GM10248 (cell line): ENCODE measurements at regions not wholly inside any gene's neighbourhood (a gene's known extent, or its start where the extent isn't known, plus 50 kb on each side); places are given as distances from the start of the nearest gene placed in this dataset.

ENCODE experiments used
- CTCF ChIA-PET: fragments of 300-600 bp; sonication (Branson Sonifier 250); formaldehyde crosslinking; extraction: SDS; loops from one replicate; lab custom pipeline; 2021; ENCODE audit warnings: antibody characterized with exemption; lab: Yijun Ruan, JAX
- POLR2A ChIA-PET: fragments of 350-650 bp; sonication (Branson Sonifier 250); formaldehyde crosslinking; extraction: SDS; loops from one replicate; lab custom pipeline; 2020; ENCODE audit warnings: antibody characterized with exemption; lab: Yijun Ruan, JAX
- DNase-seq: peaks from one replicate; pipeline ENCODE4 v3.0.0; 2012; ENCODE audit errors: extremely low spot score
- CTCF ChIP-seq: IDR thresholded peaks from 2 replicates; pipeline ENCODE4 v1.5.1; 2012; ENCODE audit warnings: mild to moderate bottlenecking, low read depth; ENCODE audit errors: extremely low read depth, missing control alignments, control extremely low read depth

- TF ChIP-seq CTCF, result no peak
- no peak for DNase-seq
- CTCF ChIA-PET, result interaction anchor here (1.0 to 1.8 kb wide), 2 partner anchors 8 to 23 kb away, joined by 3 to 5 read pairs; no protein-coding TSS in a partner anchor
- POLR2A ChIA-PET, result no interaction called here
Observed at GRCh38 chr12:91515944-91516694, 333.5 kb upstream of the DCN start.

- ChIA-PET POLR2A (no interaction called here), CTCF (no interaction called here)
- TF ChIP-seq CTCF, result no peak
- DNase-seq, result no peak
Observed at GRCh38 chr12:91513313-91513712, 330.7 kb upstream of the DCN start.

GRCh38 chr12:91511795-91512420 lies 329.3 kb upstream of the DCN start:
- TF ChIP-seq CTCF, result no peak
- POLR2A ChIA-PET, result no interaction called here
- CTCF ChIA-PET, result interaction anchor here (1.0 kb wide), 1 partner anchor 12 kb away, joined by 4 read pairs; no protein-coding TSS in a partner anchor
- no peak for DNase-seq

GRCh38 chr12:91507754-91508153 lies 325.1 kb upstream of the DCN start:
- no peak for TF ChIP-seq CTCF
- ChIA-PET POLR2A (no interaction called here), CTCF (interaction anchor here (1.0 to 1.5 kb wide), 2 partner anchors 9 to 28 kb away, joined by 3 to 4 read pairs; no protein-coding TSS in a partner anchor)
- no peak for DNase-seq

- no peak for TF ChIP-seq CTCF
- CTCF ChIA-PET, result interaction anchor here (0.7 to 1.1 kb wide), 5 partner anchors 9 to 179 kb away, joined by 3 to 4 read pairs (median 3); no protein-coding TSS in a partner anchor
- no peak for DNase-seq
- POLR2A ChIA-PET, result no interaction called here
Observed at GRCh38 chr12:91506452-91506851, 323.8 kb upstream of the DCN start.

- ChIA-PET CTCF (no interaction called here), POLR2A (no interaction called here)
- no peak for DNase-seq
- TF ChIP-seq CTCF, result no peak
Observed at GRCh38 chr12:91505006-91505405, 322.4 kb upstream of the DCN start.
